ENCODE measurements at regions not wholly inside any gene's neighbourhood (a gene's known extent, or its start where the extent isn't known, plus 50 kb on each side); places are given as distances from the start of the nearest gene placed in this dataset.

DNA sequence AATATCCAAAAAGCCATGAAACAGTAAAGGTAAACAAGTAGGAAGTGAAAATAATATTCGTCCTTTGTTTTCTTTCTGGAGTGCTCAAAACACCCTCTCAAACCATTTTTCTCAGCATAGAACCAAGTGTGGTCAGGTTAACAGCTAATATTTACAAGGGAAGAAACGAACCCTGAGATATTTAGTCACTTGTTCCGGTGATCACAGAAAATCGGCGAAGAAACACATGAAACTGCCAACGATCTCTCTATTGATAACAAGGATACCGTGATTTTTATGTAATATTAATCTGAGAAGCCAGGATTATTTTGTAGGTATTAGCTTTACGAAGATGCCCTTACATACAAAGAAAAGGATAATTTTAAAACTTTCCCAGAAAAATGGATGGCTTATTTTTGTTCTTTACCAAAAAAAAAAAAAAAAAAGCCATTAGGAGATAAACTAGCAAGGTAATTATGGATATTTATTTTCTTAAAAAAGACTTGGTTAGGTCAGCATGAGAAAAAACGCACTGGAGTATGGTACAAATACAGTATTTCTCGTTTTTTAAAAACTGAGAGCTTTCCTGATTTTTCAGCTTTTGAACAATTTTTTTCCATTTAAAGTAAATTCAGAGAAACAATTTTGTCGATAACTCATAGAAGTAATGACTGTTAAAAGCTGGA, 107.3 kb upstream of the HNRNPU start:
- Histone ChIP-seq H3F3A (replicated peaks; ENCODE audit: low read depth) (no peaks in the 10 kb centered on the region), H3K36me3 (ENCODE audit: insufficient read depth) (no peaks in the 10 kb centered on the region), H4K20me1 (replicated peaks; ENCODE audit: insufficient read depth) (no peaks in the 10 kb centered on the region), H2AFZ (no peak overlapping the region), H3K4me3 (peak overlapping the region; percentile 55), H3K4me1 (ENCODE audit: insufficient read depth) (peaks cover 26% of the 10 kb centered on the region), H3K27me3 (ENCODE audit: insufficient read depth) (no peaks in the 10 kb centered on the region), H3K4me2 (peak overlapping the region; percentile 74), H3K27ac (ENCODE audit: low read depth) (peak overlapping the region; percentile 97), H3K9me2 (ENCODE audit: insufficient read depth) (no peaks in the 10 kb centered on the region), H3K79me2 (replicated peaks; ENCODE audit: insufficient read depth) (peaks cover 11% of the 10 kb centered on the region)
- DNase-seq (ENCODE audit: low spot score) (peak; percentile 30), ATAC-seq (no peak)
- H3K36me3 Mint-ChIP-seq (ENCODE audit: low read depth), result peaks cover 6% of the 10 kb centered on the region
- H3K9me3 Mint-ChIP-seq, result no peaks in the 10 kb centered on the region
- peaks cover 14% of the 10 kb centered on the region for H3K27me3 Mint-ChIP-seq (ENCODE audit: insufficient read depth, low read depth, poor library complexity)
- TF ChIP-seq EZH2 (IDR thresholded peaks at IDR 0.05; ENCODE audit: low read depth, unreplicated experiment), result no peak
- TF ChIP-seq, protein P1, sequence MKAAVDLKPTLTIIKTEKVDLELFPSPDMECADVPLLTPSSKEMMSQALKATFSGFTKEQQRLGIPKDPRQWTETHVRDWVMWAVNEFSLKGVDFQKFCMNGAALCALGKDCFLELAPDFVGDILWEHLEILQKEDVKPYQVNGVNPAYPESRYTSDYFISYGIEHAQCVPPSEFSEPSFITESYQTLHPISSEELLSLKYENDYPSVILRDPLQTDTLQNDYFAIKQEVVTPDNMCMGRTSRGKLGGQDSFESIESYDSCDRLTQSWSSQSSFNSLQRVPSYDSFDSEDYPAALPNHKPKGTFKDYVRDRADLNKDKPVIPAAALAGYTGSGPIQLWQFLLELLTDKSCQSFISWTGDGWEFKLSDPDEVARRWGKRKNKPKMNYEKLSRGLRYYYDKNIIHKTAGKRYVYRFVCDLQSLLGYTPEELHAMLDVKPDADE (IDR thresholded peaks at IDR 0.05), result no peak
- no peak for TF ChIP-seq NANOG (IDR thresholded peaks at IDR 0.05; ENCODE audit: borderline replicate concordance)
- no peak for TF ChIP-seq ZNF331 (CRISPR knock-in tag; IDR thresholded peaks at IDR 0.05; ENCODE audit: low read depth)
- TF ChIP-seq, protein P2, sequence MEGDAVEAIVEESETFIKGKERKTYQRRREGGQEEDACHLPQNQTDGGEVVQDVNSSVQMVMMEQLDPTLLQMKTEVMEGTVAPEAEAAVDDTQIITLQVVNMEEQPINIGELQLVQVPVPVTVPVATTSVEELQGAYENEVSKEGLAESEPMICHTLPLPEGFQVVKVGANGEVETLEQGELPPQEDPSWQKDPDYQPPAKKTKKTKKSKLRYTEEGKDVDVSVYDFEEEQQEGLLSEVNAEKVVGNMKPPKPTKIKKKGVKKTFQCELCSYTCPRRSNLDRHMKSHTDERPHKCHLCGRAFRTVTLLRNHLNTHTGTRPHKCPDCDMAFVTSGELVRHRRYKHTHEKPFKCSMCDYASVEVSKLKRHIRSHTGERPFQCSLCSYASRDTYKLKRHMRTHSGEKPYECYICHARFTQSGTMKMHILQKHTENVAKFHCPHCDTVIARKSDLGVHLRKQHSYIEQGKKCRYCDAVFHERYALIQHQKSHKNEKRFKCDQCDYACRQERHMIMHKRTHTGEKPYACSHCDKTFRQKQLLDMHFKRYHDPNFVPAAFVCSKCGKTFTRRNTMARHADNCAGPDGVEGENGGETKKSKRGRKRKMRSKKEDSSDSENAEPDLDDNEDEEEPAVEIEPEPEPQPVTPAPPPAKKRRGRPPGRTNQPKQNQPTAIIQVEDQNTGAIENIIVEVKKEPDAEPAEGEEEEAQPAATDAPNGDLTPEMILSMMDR (conservative IDR thresholded peaks at IDR 0.05; ENCODE audit: low read depth in 2 of 2), result no peak
- no peak for TF ChIP-seq CREB1 (CRISPR knock-in tag; IDR thresholded peaks at IDR 0.05; ENCODE audit: low read depth)
- no peak for TF ChIP-seq POLR2AphosphoS5 (IDR thresholded peaks at IDR 0.05; ENCODE audit: low read depth)
- TF ChIP-seq ZNF114 (CRISPR knock-in tag; IDR thresholded peaks at IDR 0.05), result no peak
- no peak for TF ChIP-seq EZH2phosphoT487 (IDR thresholded peaks at IDR 0.05; ENCODE audit: unreplicated experiment)
- TF ChIP-seq, protein P3, sequence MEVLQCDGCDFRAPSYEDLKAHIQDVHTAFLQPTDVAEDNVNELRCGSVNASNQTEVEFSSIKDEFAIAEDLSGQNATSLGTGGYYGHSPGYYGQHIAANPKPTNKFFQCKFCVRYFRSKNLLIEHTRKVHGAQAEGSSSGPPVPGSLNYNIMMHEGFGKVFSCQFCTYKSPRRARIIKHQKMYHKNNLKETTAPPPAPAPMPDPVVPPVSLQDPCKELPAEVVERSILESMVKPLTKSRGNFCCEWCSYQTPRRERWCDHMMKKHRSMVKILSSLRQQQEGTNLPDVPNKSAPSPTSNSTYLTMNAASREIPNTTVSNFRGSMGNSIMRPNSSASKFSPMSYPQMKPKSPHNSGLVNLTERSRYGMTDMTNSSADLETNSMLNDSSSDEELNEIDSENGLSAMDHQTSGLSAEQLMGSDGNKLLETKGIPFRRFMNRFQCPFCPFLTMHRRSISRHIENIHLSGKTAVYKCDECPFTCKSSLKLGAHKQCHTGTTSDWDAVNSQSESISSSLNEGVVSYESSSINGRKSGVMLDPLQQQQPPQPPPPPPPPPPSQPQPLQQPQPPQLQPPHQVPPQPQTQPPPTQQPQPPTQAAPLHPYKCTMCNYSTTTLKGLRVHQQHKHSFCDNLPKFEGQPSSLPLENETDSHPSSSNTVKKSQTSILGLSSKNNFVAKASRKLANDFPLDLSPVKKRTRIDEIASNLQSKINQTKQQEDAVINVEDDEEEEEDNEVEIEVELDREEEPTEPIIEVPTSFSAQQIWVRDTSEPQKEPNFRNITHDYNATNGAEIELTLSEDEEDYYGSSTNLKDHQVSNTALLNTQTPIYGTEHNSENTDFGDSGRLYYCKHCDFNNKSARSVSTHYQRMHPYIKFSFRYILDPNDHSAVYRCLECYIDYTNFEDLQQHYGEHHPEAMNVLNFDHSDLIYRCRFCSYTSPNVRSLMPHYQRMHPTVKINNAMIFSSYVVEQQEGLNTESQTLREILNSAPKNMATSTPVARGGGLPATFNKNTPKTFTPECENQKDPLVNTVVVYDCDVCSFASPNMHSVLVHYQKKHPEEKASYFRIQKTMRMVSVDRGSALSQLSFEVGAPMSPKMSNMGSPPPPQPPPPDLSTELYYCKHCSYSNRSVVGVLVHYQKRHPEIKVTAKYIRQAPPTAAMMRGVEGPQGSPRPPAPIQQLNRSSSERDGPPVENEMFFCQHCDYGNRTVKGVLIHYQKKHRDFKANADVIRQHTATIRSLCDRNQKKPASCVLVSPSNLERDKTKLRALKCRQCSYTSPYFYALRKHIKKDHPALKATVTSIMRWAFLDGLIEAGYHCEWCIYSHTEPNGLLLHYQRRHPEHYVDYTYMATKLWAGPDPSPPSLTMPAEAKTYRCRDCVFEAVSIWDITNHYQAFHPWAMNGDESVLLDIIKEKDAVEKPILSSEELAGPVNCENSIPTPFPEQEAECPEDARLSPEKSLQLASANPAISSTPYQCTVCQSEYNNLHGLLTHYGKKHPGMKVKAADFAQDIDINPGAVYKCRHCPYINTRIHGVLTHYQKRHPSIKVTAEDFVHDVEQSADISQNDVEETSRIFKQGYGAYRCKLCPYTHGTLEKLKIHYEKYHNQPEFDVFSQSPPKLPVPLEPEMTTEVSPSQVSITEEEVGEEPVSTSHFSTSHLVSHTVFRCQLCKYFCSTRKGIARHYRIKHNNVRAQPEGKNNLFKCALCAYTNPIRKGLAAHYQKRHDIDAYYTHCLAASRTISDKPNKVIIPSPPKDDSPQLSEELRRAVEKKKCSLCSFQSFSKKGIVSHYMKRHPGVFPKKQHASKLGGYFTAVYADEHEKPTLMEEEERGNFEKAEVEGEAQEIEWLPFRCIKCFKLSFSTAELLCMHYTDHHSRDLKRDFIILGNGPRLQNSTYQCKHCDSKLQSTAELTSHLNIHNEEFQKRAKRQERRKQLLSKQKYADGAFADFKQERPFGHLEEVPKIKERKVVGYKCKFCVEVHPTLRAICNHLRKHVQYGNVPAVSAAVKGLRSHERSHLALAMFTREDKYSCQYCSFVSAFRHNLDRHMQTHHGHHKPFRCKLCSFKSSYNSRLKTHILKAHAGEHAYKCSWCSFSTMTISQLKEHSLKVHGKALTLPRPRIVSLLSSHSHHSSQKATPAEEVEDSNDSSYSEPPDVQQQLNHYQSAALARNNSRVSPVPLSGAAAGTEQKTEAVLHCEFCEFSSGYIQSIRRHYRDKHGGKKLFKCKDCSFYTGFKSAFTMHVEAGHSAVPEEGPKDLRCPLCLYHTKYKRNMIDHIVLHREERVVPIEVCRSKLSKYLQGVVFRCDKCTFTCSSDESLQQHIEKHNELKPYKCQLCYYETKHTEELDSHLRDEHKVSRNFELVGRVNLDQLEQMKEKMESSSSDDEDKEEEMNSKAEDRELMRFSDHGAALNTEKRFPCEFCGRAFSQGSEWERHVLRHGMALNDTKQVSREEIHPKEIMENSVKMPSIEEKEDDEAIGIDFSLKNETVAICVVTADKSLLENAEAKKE (CRISPR knock-in tag; IDR thresholded peaks at IDR 0.05), result no peak
- no peak for TF ChIP-seq JUNB (IDR thresholded peaks at IDR 0.05; ENCODE audit: unreplicated experiment)
- no peak for TF ChIP-seq STAT1 (IDR thresholded peaks at IDR 0.05; ENCODE audit: unreplicated experiment)
- TF ChIP-seq, protein P4, sequence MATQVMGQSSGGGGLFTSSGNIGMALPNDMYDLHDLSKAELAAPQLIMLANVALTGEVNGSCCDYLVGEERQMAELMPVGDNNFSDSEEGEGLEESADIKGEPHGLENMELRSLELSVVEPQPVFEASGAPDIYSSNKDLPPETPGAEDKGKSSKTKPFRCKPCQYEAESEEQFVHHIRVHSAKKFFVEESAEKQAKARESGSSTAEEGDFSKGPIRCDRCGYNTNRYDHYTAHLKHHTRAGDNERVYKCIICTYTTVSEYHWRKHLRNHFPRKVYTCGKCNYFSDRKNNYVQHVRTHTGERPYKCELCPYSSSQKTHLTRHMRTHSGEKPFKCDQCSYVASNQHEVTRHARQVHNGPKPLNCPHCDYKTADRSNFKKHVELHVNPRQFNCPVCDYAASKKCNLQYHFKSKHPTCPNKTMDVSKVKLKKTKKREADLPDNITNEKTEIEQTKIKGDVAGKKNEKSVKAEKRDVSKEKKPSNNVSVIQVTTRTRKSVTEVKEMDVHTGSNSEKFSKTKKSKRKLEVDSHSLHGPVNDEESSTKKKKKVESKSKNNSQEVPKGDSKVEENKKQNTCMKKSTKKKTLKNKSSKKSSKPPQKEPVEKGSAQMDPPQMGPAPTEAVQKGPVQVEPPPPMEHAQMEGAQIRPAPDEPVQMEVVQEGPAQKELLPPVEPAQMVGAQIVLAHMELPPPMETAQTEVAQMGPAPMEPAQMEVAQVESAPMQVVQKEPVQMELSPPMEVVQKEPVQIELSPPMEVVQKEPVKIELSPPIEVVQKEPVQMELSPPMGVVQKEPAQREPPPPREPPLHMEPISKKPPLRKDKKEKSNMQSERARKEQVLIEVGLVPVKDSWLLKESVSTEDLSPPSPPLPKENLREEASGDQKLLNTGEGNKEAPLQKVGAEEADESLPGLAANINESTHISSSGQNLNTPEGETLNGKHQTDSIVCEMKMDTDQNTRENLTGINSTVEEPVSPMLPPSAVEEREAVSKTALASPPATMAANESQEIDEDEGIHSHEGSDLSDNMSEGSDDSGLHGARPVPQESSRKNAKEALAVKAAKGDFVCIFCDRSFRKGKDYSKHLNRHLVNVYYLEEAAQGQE (IDR thresholded peaks at IDR 0.05; ENCODE audit: unreplicated experiment), result no peak
- peak overlapping the region; percentile 100 for H3K27ac Mint-ChIP-seq
- peak overlapping the region; percentile 98 for H3K4me3 Mint-ChIP-seq
- H3K4me1 Mint-ChIP-seq, result peaks cover 30% of the 10 kb centered on the region
